Tibial nerve (tissue), 3 donors: ENCODE measurements at regions not wholly inside any gene's neighbourhood (a gene's known extent, or its start where the extent isn't known, plus 50 kb on each side); places are given as distances from the start of the nearest gene placed in this dataset.

ENCODE experiments used
- EP300 ChIP-seq, 2 donors: sonication (generic); formaldehyde crosslinking; IDR thresholded peaks; one replicate each; pipeline ENCODE4 v1.6.1; 2017; ENCODE audit warnings: antibody characterized with exemption in 2 of 2, mild to moderate bottlenecking in 1 of 2
- POLR2A ChIP-seq, 2 donors: fragments of 450-650 bp; IDR thresholded peaks; one replicate each; pipeline ENCODE4 v1.6.1; 2017; ENCODE audit warnings: antibody characterized with exemption in 2 of 2, mild to moderate bottlenecking in 2 of 2, moderate library complexity in 2 of 2

GRCh38 chr17:14746822-14747602 lies 446.1 kb downstream of the HS3ST3B1 start:
- no peak for TF ChIP-seq EP300 (IDR thresholded peaks at IDR 0.05)
- no peak for TF ChIP-seq POLR2A (IDR thresholded peaks at IDR 0.05)
